OCI-LY1 (cell line): ENCODE measurements at regions not wholly inside any gene's neighbourhood (a gene's known extent, or its start where the extent isn't known, plus 50 kb on each side); places are given as distances from the start of the nearest gene placed in this dataset.

ENCODE experiments used
- H2AFZ ChIP-seq: fragments of 200-600 bp; sonication (generic), shearing (Covaris generic); 2 replicates; pipeline ENCODE4 v1.6.0; 2014; ENCODE audit warnings: antibody characterized with exemption, mild to moderate bottlenecking, low read length
- H3F3A ChIP-seq: fragments of 200-600 bp; sonication (generic), shearing (Covaris generic); 2 replicates; pipeline ENCODE4 v1.6.0; 2014; ENCODE audit warnings: mild to moderate bottlenecking, antibody characterized with exemption, low read length, moderate library complexity; ENCODE audit not compliant: insufficient read depth
- H3K27ac ChIP-seq: fragments of 200-600 bp; sonication (generic); 2 replicates; pipeline ENCODE4 v1.5.1; 2014; ENCODE audit warnings: low read length, mixed run types, mild to moderate bottlenecking, low read depth; ENCODE audit not compliant: poor library complexity, severe bottlenecking
- H3K27me3 ChIP-seq: fragments of 200-600 bp; sonication (generic); 2 replicates; pipeline ENCODE4 v1.6.0; 2014; ENCODE audit warnings: antibody characterized with exemption, mild to moderate bottlenecking, low read length, moderate library complexity; ENCODE audit not compliant: insufficient read depth
- H3K36me3 ChIP-seq: fragments of 200-600 bp; sonication (generic); 2 replicates; pipeline ENCODE4 v1.6.1; 2014; ENCODE audit warnings: mild to moderate bottlenecking, antibody characterized with exemption, low read length, moderate library complexity, mixed read lengths; ENCODE audit not compliant: insufficient read depth
- H3K4me1 ChIP-seq: fragments of 200-600 bp; sonication (generic); 2 replicates; pipeline ENCODE4 v1.5.1; 2014; ENCODE audit warnings: mild to moderate bottlenecking, low read length, moderate library complexity; ENCODE audit not compliant: insufficient read depth, severe bottlenecking
- H3K4me2 ChIP-seq: fragments of 200-600 bp; sonication (generic), shearing (Covaris generic); 2 replicates; pipeline ENCODE4 v1.6.1; 2014; ENCODE audit warnings: low read length
- H3K4me3 ChIP-seq: fragments of 200-600 bp; sonication (generic); 2 replicates; pipeline ENCODE4 v1.5.1; 2014; ENCODE audit warnings: low read length, low read depth, mild to moderate bottlenecking, mixed read lengths; ENCODE audit not compliant: poor library complexity, severe bottlenecking
- H3K79me2 ChIP-seq: fragments of 200-600 bp; shearing (Covaris generic); 2 replicates; pipeline ENCODE4 v1.6.1; 2016; ENCODE audit warnings: mixed run types, low read length, mixed read lengths; ENCODE audit not compliant: insufficient read depth
- H3K9ac ChIP-seq: fragments of 200-600 bp; sonication (generic), shearing (Covaris generic); 2 replicates; pipeline ENCODE4 v1.6.1; 2014; ENCODE audit warnings: mild to moderate bottlenecking, low read length, mixed read lengths
- H3K9me2 ChIP-seq: fragments of 200-600 bp; sonication (generic), shearing (Covaris generic); 2 replicates; pipeline ENCODE4 v1.6.1; 2014; ENCODE audit warnings: low read depth, mild to moderate bottlenecking, low read length, mixed read lengths
- H3K9me3 ChIP-seq: fragments of 200-600 bp; shearing (Covaris generic); 2 replicates; pipeline ENCODE4 v1.6.1; 2014; ENCODE audit warnings: low read length, mixed read lengths
- H4K20me1 ChIP-seq: fragments of 200-600 bp; sonication (generic), shearing (Covaris generic); 2 replicates; pipeline ENCODE4 v1.6.0; 2016; ENCODE audit warnings: mild to moderate bottlenecking, low read length; ENCODE audit not compliant: insufficient read depth
- CTCF ChIP-seq: fragments of 200-600 bp; sonication (generic), shearing (Covaris generic); IDR thresholded peaks from 2 replicates; pipeline ENCODE4 v1.5.1; 2017; ENCODE audit warnings: mild to moderate bottlenecking, antibody characterized with exemption, low read length, moderate library complexity, mixed read lengths
- EZH2 ChIP-seq: fragments of 200-600 bp; sonication (generic), shearing (Covaris generic); IDR thresholded peaks from 2 replicates; pipeline ENCODE4 v1.8.0; 2017; ENCODE audit warnings: borderline replicate concordance, mixed run types, mild to moderate bottlenecking, antibody characterized with exemption, low read length, moderate library complexity, mixed read lengths

GRCh38 chr16:65473699-65474098 is 351.8 kb upstream of the CDH11 start:
- no peaks in the 10 kb centered on the region for H3K27me3 ChIP-seq

GRCh38 chr16:65469116-65469515 is 347.3 kb upstream of the CDH11 start:
- H3K4me2 ChIP-seq, result no peak overlapping the region
- no peaks in the 10 kb centered on the region for H3F3A ChIP-seq
- no peak overlapping the region for H3K9ac ChIP-seq
- no peak overlapping the region for H3K27ac ChIP-seq
- no peaks in the 10 kb centered on the region for H4K20me1 ChIP-seq
- no peaks in the 10 kb centered on the region for H3K9me3 ChIP-seq
- TF ChIP-seq CTCF (no peak), EZH2 (no peak)
- no peaks in the 10 kb centered on the region for H3K27me3 ChIP-seq
- H3K4me1 ChIP-seq, result no peaks in the 10 kb centered on the region
- H3K9me2 ChIP-seq, result no peaks in the 10 kb centered on the region
- H3K4me3 ChIP-seq, result no peak overlapping the region
- H3K36me3 ChIP-seq, result no peaks in the 10 kb centered on the region
- no peak overlapping the region for H2AFZ ChIP-seq
- H3K79me2 ChIP-seq, result no peaks in the 10 kb centered on the region

More at GRCh38 chr16:65473699-65474098, 351.8 kb upstream of the CDH11 start:
- Histone ChIP-seq H3F3A (no peaks in the 10 kb centered on the region), H3K4me2 (no peak overlapping the region), H3K36me3 (no peaks in the 10 kb centered on the region), H3K4me3 (no peak overlapping the region), H4K20me1 (no peaks in the 10 kb centered on the region), H3K79me2 (no peaks in the 10 kb centered on the region), H3K9me3 (no peaks in the 10 kb centered on the region), H3K27ac (no peak overlapping the region), H3K9ac (no peak overlapping the region), H3K9me2 (no peaks in the 10 kb centered on the region), H3K4me1 (no peaks in the 10 kb centered on the region), H2AFZ (no peak overlapping the region)
- no peak for TF ChIP-seq EZH2
- TF ChIP-seq CTCF, result no peak

- Histone ChIP-seq H3K4me2 (no peak overlapping the region), H3K4me3 (no peak overlapping the region), H3K79me2 (no peaks in the 10 kb centered on the region), H3K4me1 (no peaks in the 10 kb centered on the region), H3K27ac (no peak overlapping the region), H3K36me3 (no peaks in the 10 kb centered on the region), H3K9ac (no peak overlapping the region), H3K27me3 (no peaks in the 10 kb centered on the region), H3K9me2 (no peaks in the 10 kb centered on the region), H3F3A (no peaks in the 10 kb centered on the region), H3K9me3 (no peaks in the 10 kb centered on the region), H4K20me1 (no peaks in the 10 kb centered on the region), H2AFZ (no peak overlapping the region)
- TF ChIP-seq CTCF (no peak), EZH2 (no peak)
Measured at GRCh38 chr16:65468133-65468532, 346.3 kb upstream of the CDH11 start.
